Lower lobe of right lung (tissue), 2 donors: ENCODE measurements at regions not wholly inside any gene's neighbourhood (a gene's known extent, or its start where the extent isn't known, plus 50 kb on each side); places are given as distances from the start of the nearest gene placed in this dataset.

Source experiments
- ATAC-seq, 2 donors: fragments of 200-7000 bp; cut with Tn5 transposase; one replicate each; pipeline ENCODE4 v1.9.1; 2020 to 2022; ENCODE audit warnings: mild to moderate bottlenecking in 2 of 2, moderate library complexity in 2 of 2
- DNase-seq: peaks from one replicate; pipeline ENCODE4 v3.0.0-alpha.2; 2020
- H3K27ac ChIP-seq: fragments of 200-600 bp; one replicate; pipeline ENCODE4 v1.8.0; 2022
- H3K27me3 ChIP-seq: fragments of 200-600 bp; one replicate; pipeline ENCODE4 v1.8.0; 2022; ENCODE audit warnings: low read depth
- H3K36me3 ChIP-seq: fragments of 200-600 bp; one replicate; pipeline ENCODE4 v1.8.0; 2022; ENCODE audit warnings: mild to moderate bottlenecking
- H3K4me1 ChIP-seq: fragments of 200-600 bp; one replicate; pipeline ENCODE4 v1.8.0; 2022
- H3K4me3 ChIP-seq: fragments of 200-600 bp; one replicate; pipeline ENCODE4 v1.8.0; 2022; ENCODE audit warnings: mild to moderate bottlenecking
- H3K9me3 ChIP-seq: fragments of 200-600 bp; one replicate; pipeline ENCODE4 v1.8.0; 2022
- intact Hi-C: fragments of 100-400 bp; cut with DNase I; formaldehyde crosslinking; loops from one replicate; pipeline ENCODE4 v1.11.0; 2022
- TF ChIP-seq, protein P1 (sequence below): fragments of 200-600 bp; IDR thresholded peaks from one replicate; pipeline ENCODE4 v1.8.0; 2022; ENCODE audit warnings: antibody characterized with exemption, mild to moderate bottlenecking
- donor health status: DM: no; HTN: yes; CAD: no; lungs with severe emphysema.

DNA sequence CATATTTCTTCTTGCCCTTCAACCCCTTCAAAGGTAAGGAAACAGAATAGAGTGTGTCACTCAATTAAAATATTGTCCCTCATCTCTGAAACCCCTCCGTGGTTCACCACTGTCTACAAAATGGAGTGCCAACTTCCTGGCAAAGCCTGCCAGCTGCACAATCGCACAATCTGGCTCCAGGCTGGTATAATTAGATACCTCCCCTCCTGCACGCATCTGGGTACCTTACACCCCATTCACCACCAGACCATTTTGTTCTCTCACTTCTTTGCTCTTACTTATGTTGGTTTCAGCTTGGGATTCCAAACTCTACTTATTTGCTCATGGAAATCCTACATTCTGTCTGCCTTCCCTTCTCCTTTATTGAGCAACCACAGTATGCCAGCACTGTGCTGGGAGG, 314.9 kb downstream of the NUAK1 start:
- TF ChIP-seq, protein P1, sequence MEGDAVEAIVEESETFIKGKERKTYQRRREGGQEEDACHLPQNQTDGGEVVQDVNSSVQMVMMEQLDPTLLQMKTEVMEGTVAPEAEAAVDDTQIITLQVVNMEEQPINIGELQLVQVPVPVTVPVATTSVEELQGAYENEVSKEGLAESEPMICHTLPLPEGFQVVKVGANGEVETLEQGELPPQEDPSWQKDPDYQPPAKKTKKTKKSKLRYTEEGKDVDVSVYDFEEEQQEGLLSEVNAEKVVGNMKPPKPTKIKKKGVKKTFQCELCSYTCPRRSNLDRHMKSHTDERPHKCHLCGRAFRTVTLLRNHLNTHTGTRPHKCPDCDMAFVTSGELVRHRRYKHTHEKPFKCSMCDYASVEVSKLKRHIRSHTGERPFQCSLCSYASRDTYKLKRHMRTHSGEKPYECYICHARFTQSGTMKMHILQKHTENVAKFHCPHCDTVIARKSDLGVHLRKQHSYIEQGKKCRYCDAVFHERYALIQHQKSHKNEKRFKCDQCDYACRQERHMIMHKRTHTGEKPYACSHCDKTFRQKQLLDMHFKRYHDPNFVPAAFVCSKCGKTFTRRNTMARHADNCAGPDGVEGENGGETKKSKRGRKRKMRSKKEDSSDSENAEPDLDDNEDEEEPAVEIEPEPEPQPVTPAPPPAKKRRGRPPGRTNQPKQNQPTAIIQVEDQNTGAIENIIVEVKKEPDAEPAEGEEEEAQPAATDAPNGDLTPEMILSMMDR: no peak
- Histone ChIP-seq H3K4me3 (no peak overlapping the region), H3K9me3 (peaks cover 4% of the 10 kb centered on the region), H3K27me3 (no peaks in the 10 kb centered on the region), H3K4me1 (peaks cover 27% of the 10 kb centered on the region), H3K36me3 (no peaks in the 10 kb centered on the region), H3K27ac (no peak overlapping the region)
- intact Hi-C loops: no loop called here
- no peak for ATAC-seq
- DNase-seq: no peak

DNA sequence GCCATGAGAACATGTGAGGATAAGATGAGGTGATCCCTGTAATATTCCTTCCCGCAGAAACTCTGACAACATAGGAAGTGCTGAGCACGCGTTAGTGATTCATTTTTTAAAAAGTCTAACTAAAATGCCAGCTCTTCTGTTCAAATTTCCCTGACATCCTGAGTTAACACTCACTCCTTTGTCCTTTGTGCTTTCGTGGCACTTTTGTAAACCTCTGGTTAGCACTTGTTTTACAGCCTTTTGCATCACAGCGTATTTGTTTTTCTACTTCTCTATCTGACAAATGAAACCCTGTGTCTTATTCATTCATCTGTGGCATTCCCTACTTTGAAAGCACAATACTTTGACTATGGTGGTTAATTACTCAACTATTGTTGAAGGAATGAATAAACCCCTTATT, 313.6 kb downstream of the NUAK1 start:
- TF ChIP-seq, protein P1: no peak
- Histone ChIP-seq H3K36me3 (no peaks in the 10 kb centered on the region), H3K9me3 (peaks cover 4% of the 10 kb centered on the region), H3K4me3 (no peak overlapping the region), H3K4me1 (peaks cover 18% of the 10 kb centered on the region), H3K27me3 (no peaks in the 10 kb centered on the region), H3K27ac (no peak overlapping the region)
- ATAC-seq (no peak), DNase-seq (no peak)
- intact Hi-C loops: no loop called here

DNA sequence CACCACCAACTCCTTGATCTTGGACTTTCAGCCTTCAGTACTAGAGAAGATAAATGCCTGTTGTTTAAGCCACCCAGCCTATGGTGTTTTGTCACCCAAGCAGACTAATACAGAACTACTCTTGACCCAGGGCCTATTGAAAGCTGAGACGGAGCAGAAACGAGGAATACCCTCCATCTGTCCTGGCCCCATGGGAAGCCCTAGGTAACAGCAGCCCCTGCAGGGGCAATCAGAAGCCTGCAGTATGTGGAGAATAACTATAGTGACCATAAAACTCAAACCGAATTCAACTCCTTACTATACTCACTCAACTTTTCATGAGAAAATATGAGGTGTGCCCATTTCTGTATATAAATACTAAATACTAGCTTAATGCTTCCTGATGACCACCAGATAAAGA, 307.4 kb downstream of the NUAK1 start:
- Histone ChIP-seq H3K36me3 (no peaks in the 10 kb centered on the region), H3K4me1 (no peaks in the 10 kb centered on the region), H3K9me3 (no peaks in the 10 kb centered on the region), H3K27me3 (no peaks in the 10 kb centered on the region), H3K27ac (no peak overlapping the region), H3K4me3 (no peak overlapping the region)
- TF ChIP-seq, protein P1: no peak
- DNase-seq (no peak), ATAC-seq (no peak)
- intact Hi-C loops: no loop called here

DNA sequence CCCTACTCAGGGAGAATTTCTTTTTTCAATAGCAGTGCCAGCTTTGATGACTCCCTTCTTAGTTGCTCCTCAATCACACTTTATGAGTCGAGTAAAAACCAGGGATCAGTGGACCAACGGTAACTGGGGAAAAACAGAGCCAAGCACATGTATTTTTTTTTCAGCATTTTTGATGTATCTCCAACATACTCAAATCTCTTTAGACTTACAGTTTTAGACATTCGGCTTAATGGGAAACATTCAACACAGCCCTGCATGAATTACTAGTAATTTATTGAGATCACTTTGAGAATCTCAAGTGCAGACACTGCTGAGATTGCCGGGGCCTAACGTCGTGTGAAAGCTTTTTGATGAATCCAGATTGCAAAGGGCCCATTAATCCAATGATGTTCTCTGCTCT, 306.7 kb downstream of the NUAK1 start:
- Histone ChIP-seq H3K4me1 (no peaks in the 10 kb centered on the region), H3K36me3 (no peaks in the 10 kb centered on the region), H3K9me3 (no peaks in the 10 kb centered on the region), H3K4me3 (no peak overlapping the region), H3K27me3 (no peaks in the 10 kb centered on the region), H3K27ac (no peak overlapping the region)
- intact Hi-C loops: no loop called here
- DNase-seq (no peak), ATAC-seq (no peak)
- TF ChIP-seq, protein P1: no peak

DNA sequence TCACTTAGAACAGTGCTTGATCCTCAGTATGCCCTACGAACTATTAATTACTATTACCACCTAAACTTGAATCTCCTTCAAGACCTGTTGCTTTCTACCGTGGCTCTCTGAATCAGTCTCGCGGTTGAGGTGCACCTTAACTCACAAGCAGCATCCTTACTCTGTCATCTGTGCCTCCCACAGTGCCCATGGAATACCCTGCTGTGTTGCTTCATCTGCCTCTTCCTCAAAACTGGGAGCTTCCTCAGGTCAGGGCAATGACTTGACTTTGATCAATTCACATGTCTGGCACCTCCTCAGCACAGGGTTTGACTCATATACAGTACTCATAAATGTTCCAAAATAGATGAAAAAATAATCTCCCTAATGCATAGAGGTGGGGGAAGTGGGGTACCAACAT, 305.9 kb downstream of the NUAK1 start:
- no peak overlapping the region for H3K27ac ChIP-seq
- no peaks in the 10 kb centered on the region for H3K27me3 ChIP-seq
- TF ChIP-seq, protein P1: no peak
- no peak overlapping the region for H3K4me3 ChIP-seq
- no peaks in the 10 kb centered on the region for H3K9me3 ChIP-seq
- DNase-seq (no peak), ATAC-seq (no peak)
- H3K4me1 ChIP-seq: no peaks in the 10 kb centered on the region
- intact Hi-C loops: no loop called here
- H3K36me3 ChIP-seq: no peaks in the 10 kb centered on the region

DNA sequence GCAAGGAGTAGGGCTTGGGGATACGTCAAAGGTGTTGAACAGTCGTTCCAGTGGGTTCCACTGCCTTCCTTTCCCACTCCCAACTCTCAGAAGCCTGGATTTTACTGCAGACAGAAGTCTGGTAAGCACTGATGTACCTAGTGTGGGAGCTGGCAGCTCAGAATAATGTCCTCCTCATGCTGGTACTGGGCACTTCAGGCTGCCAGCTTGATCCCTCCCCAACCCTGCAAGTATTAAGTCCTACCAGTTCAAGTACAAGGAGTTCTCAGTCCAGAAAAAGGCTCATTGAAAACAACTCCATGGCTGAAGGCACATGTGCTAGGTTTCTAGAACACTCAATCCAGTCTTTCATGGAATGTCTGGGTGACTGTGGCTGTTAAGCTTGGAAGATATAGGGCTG, 304.3 kb downstream of the NUAK1 start:
- ATAC-seq (no peak), DNase-seq (no peak)
- Histone ChIP-seq H3K4me1 (no peaks in the 10 kb centered on the region), H3K4me3 (no peak overlapping the region), H3K9me3 (no peaks in the 10 kb centered on the region), H3K36me3 (no peaks in the 10 kb centered on the region), H3K27ac (no peak overlapping the region), H3K27me3 (no peaks in the 10 kb centered on the region)
- TF ChIP-seq, protein P1: no peak
- intact Hi-C loops: no loop called here
